Osteocyte (in vitro differentiated cells): ENCODE measurements at regions not wholly inside any gene's neighbourhood (a gene's known extent, or its start where the extent isn't known, plus 50 kb on each side); places are given as distances from the start of the nearest gene placed in this dataset.

Source experiments
- DNase-seq: peaks from one replicate; pipeline ENCODE4 v3.0.0; 2021; ENCODE audit warnings: mixed read lengths; ENCODE audit not compliant: unreplicated experiment; ENCODE audit errors: extremely low spot score
- H3K27ac Mint-ChIP-seq: one replicate; pipeline ENCODE4 v1.8.0; 2021; ENCODE audit warnings: mild to moderate bottlenecking, mixed read lengths; ENCODE audit not compliant: unreplicated experiment
- H3K27me3 Mint-ChIP-seq: one replicate; pipeline ENCODE4 v1.8.0; 2021; ENCODE audit warnings: mixed read lengths; ENCODE audit not compliant: unreplicated experiment
- H3K36me3 Mint-ChIP-seq: one replicate; pipeline ENCODE4 v1.8.0; 2021; ENCODE audit warnings: mixed read lengths; ENCODE audit not compliant: unreplicated experiment
- H3K4me1 Mint-ChIP-seq: one replicate; pipeline ENCODE4 v1.8.0; 2021; ENCODE audit warnings: mixed read lengths; ENCODE audit not compliant: unreplicated experiment
- H3K4me3 Mint-ChIP-seq: one replicate; pipeline ENCODE4 v1.8.0; 2021; ENCODE audit warnings: mild to moderate bottlenecking, moderate library complexity, mixed read lengths; ENCODE audit not compliant: unreplicated experiment
- H3K9me3 Mint-ChIP-seq: one replicate; pipeline ENCODE4 v1.8.0; 2021; ENCODE audit warnings: mixed read lengths; ENCODE audit not compliant: unreplicated experiment
- CTCF ChIP-seq: fragments of 200-600 bp; sonication (generic); IDR thresholded peaks from 2 replicates; pipeline ENCODE4 v1.5.0; 2021; ENCODE audit warnings: antibody characterized with exemption, mild to moderate bottlenecking, moderate library complexity

DNA sequence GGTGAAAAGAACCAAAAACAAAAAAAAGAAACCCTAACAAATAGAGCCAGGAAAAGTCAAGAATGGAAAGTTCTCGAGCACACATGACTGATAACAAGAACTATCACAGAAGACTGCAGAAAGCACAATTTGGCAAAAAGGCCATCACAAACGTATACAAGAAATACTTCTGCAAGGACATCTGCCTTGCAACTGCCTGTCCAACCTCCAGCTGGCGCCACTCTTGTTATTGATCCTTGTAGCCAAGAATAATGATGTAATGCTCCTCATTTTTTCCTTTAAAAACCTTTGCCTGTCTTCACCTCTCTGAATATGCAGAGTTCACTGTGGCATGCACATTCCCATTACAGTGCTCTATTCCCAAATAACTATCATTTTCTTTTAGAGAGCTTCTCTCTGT, 87.9 kb upstream of the BMP5 start:
- Mint-ChIP-seq H3K27ac (no peak overlapping the region), H3K4me1 (no peaks in the 10 kb centered on the region), H3K27me3 (no peaks in the 10 kb centered on the region), H3K9me3 (no peaks in the 10 kb centered on the region), H3K36me3 (no peaks in the 10 kb centered on the region), H3K4me3 (no peak overlapping the region)
- no peak for DNase-seq
- peak; percentile 43 for TF ChIP-seq CTCF

DNA sequence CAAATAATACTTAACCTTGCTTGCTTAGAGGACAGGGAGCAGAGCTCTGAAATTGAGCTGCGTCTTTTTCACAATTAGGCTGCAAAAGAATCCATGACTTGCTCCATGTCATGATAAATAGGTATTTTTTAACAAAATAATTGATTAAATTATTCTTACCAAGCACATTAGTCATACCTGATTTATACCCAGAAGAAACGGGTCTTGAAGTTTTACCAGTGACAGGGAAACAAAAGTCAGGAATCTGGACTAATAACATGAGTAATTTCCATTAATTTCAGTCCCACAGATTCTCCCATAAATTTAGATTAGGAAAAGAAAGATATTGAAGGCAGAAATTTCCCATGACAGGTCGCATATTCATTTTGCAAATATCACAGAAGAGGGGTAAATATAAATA, 85.0 kb upstream of the BMP5 start:
- Mint-ChIP-seq H3K4me3 (no peak overlapping the region), H3K27ac (no peak overlapping the region), H3K36me3 (no peaks in the 10 kb centered on the region), H3K9me3 (no peaks in the 10 kb centered on the region), H3K27me3 (no peaks in the 10 kb centered on the region), H3K4me1 (peaks cover 6% of the 10 kb centered on the region)
- no peak for TF ChIP-seq CTCF
- no peak for DNase-seq

DNA sequence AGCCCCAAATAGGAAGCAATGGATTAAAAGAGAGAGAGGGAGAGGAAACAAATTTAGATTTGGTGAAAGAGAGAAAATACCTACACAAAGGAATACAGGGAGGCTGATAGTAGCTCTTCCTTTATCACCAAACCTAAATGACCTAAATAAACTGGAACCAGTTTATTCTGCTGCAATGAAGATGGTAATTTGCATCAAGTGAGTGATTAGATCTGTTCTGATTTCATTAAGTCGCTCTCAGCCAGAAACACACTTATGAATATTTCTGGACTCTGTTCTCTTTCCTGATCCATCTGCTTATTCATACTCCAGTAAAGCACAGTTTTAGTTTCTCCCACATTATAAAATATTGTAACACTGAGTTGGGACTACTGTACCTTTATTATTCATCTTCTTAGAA, 83.4 kb upstream of the BMP5 start:
- Mint-ChIP-seq H3K4me1 (peaks cover 6% of the 10 kb centered on the region), H3K36me3 (no peaks in the 10 kb centered on the region), H3K4me3 (no peak overlapping the region), H3K9me3 (no peaks in the 10 kb centered on the region), H3K27me3 (no peaks in the 10 kb centered on the region), H3K27ac (no peak overlapping the region)
- DNase-seq, result no peak
- TF ChIP-seq CTCF, result no peak

- no peak for DNase-seq
- Mint-ChIP-seq H3K27me3 (no peaks in the 10 kb centered on the region), H3K27ac (no peak overlapping the region), H3K9me3 (no peaks in the 10 kb centered on the region), H3K36me3 (no peaks in the 10 kb centered on the region), H3K4me3 (no peak overlapping the region), H3K4me1 (peaks cover 6% of the 10 kb centered on the region)
- TF ChIP-seq CTCF, result no peak
Observed at GRCh38 chr6:55957961-55958422, 82.6 kb upstream of the BMP5 start.

GRCh38 chr6:55955684-55956083, 80.3 kb upstream of the BMP5 start:
- H3K27me3 Mint-ChIP-seq, result no peaks in the 10 kb centered on the region
- no peaks in the 10 kb centered on the region for H3K9me3 Mint-ChIP-seq
- peaks cover 6% of the 10 kb centered on the region for H3K4me1 Mint-ChIP-seq
- H3K36me3 Mint-ChIP-seq, result no peaks in the 10 kb centered on the region
- no peak for DNase-seq
- no peak overlapping the region for H3K4me3 Mint-ChIP-seq
- H3K27ac Mint-ChIP-seq, result no peak overlapping the region
- no peak for TF ChIP-seq CTCF
